Fibroblast of lung (primary cell): ENCODE measurements at regions not wholly inside any gene's neighbourhood (a gene's known extent, or its start where the extent isn't known, plus 50 kb on each side); places are given as distances from the start of the nearest gene placed in this dataset.

Source experiments
- DNase-seq, 2 donors: peaks; one replicate each; pipeline versions ENCODE4 v3.0.0 to v3.0.0-alpha.2; 2010; ENCODE audit warnings: low read depth in 2 of 2
- H2AFZ ChIP-seq: 2 replicates; pipeline ENCODE4 v1.5.1; 2012; ENCODE audit warnings: low read length, control low read depth, inconsistent platforms
- H3K27ac ChIP-seq: 2 replicates; pipeline ENCODE4 v1.5.1; 2011; ENCODE audit warnings: low read length, control low read depth; ENCODE audit not compliant: insufficient read depth
- H3K27me3 ChIP-seq: 2 replicates; pipeline ENCODE4 v1.5.1; 2011; ENCODE audit warnings: mild to moderate bottlenecking, low read length; ENCODE audit not compliant: control insufficient read depth, insufficient read depth
- H3K36me3 ChIP-seq: 2 replicates; pipeline ENCODE4 v1.5.1; 2011; ENCODE audit warnings: low read length; ENCODE audit not compliant: control insufficient read depth, insufficient read depth
- H3K4me1 ChIP-seq: 2 replicates; pipeline ENCODE4 v1.5.1; 2011; ENCODE audit warnings: low read length; ENCODE audit not compliant: control insufficient read depth, insufficient read depth; ENCODE audit errors: extremely low read depth
- H3K4me2 ChIP-seq: 2 replicates; pipeline ENCODE4 v1.5.1; 2011; ENCODE audit warnings: low read length, control low read depth; ENCODE audit not compliant: insufficient read depth; ENCODE audit errors: extremely low read depth
- H3K4me3 ChIP-seq, 4 experiments: fragments of 200-600 bp in 1 of 4; sonication (generic) in 1 of 4; replicated peaks in 1 of 4; 2 replicates each; pipeline ENCODE4 v1.5.1; 2011 to 2016; ENCODE audit warnings: low read length in 4 of 4, low read depth in 3 of 4, mild to moderate bottlenecking in 3 of 4, control low read depth in 2 of 4, inconsistent platforms in 1 of 4, mixed read lengths in 1 of 4; ENCODE audit not compliant: insufficient read depth in 1 of 4; ENCODE audit errors: control extremely low read depth in 1 of 4
- H3K79me2 ChIP-seq: 2 replicates; pipeline ENCODE4 v1.5.1; 2012; ENCODE audit warnings: mild to moderate bottlenecking, low read length, inconsistent platforms; ENCODE audit not compliant: control insufficient read depth, insufficient read depth
- H3K9ac ChIP-seq: 2 replicates; pipeline ENCODE4 v1.5.1; 2011; ENCODE audit warnings: mild to moderate bottlenecking, low read length, control low read depth; ENCODE audit not compliant: insufficient read depth
- H3K9me3 ChIP-seq: 2 replicates; pipeline ENCODE4 v1.5.1; 2012; ENCODE audit warnings: low read depth, low read length; ENCODE audit not compliant: control insufficient read depth, insufficient read depth
- H4K20me1 ChIP-seq: 2 replicates; pipeline ENCODE4 v1.5.1; 2011; ENCODE audit warnings: low read length; ENCODE audit not compliant: control insufficient read depth, insufficient read depth; ENCODE audit errors: extremely low read depth
- EZH2 ChIP-seq: IDR thresholded peaks from 2 replicates; pipeline ENCODE4 v1.5.1; 2012; ENCODE audit warnings: low read length, control low read depth, mild to moderate bottlenecking; ENCODE audit errors: missing control alignments
- TF ChIP-seq, protein P1 (sequence below), 2 donors: IDR thresholded peaks in 1 of 2; conservative IDR thresholded peaks in 1 of 2; 1 replicate in 1 of 2; 2 replicates in 1 of 2; pipeline ENCODE4 v1.5.1; 2011 to 2012; ENCODE audit warnings: low read length in 2 of 2, control low read depth in 1 of 2, inconsistent platforms in 1 of 2, low read depth in 1 of 2, mild to moderate bottlenecking in 1 of 2

DNA sequence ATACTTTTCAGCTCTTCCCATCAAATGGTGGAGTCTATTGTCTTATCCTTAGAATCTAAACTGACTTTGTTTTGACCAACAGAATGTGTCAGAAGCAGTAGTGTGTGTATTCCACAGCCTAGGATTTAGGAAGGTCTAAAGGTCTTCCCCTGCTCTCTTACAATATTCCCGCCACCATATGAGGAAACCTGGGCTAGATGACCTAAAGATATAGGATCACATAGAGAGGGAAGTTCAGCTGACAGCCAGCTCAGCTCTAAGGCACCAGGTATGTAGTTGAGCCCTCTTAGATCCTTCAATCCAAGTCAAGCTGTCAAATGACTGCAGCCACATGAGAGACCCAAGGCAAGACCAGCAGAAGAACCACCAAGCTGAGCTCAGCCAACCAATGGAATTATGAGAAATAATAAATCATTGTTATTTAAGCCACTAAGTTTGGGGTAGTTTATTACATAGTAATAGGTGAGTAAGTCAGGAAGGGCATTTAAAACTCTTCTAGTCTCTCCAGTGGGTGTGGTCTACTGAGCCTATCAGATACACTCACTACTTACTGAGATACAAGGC lies 227.7 kb upstream of the HES1 start:
- Histone ChIP-seq H3K4me2 (no peak overlapping the region), H3K27ac (no peak overlapping the region), H3K9ac (no peak overlapping the region), H3K36me3 (no peaks in the 10 kb centered on the region), H4K20me1 (no peaks in the 10 kb centered on the region), H3K27me3 (peaks cover 2% of the 10 kb centered on the region), H3K9me3 (no peaks in the 10 kb centered on the region), H3K4me3 (no peak overlapping the region), H3K79me2 (no peaks in the 10 kb centered on the region), H2AFZ (no peak overlapping the region), H3K4me1 (no peaks in the 10 kb centered on the region)
- no peak for DNase-seq
- TF ChIP-seq EZH2, result no peak
- TF ChIP-seq, protein P1, sequence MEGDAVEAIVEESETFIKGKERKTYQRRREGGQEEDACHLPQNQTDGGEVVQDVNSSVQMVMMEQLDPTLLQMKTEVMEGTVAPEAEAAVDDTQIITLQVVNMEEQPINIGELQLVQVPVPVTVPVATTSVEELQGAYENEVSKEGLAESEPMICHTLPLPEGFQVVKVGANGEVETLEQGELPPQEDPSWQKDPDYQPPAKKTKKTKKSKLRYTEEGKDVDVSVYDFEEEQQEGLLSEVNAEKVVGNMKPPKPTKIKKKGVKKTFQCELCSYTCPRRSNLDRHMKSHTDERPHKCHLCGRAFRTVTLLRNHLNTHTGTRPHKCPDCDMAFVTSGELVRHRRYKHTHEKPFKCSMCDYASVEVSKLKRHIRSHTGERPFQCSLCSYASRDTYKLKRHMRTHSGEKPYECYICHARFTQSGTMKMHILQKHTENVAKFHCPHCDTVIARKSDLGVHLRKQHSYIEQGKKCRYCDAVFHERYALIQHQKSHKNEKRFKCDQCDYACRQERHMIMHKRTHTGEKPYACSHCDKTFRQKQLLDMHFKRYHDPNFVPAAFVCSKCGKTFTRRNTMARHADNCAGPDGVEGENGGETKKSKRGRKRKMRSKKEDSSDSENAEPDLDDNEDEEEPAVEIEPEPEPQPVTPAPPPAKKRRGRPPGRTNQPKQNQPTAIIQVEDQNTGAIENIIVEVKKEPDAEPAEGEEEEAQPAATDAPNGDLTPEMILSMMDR (conservative IDR thresholded peaks at IDR 0.05 in 1 of 2, IDR thresholded peaks at IDR 0.05 in 1 of 2; ENCODE audit: low read depth in 1 of 2, low read length in 2 of 2), result no peak

DNA sequence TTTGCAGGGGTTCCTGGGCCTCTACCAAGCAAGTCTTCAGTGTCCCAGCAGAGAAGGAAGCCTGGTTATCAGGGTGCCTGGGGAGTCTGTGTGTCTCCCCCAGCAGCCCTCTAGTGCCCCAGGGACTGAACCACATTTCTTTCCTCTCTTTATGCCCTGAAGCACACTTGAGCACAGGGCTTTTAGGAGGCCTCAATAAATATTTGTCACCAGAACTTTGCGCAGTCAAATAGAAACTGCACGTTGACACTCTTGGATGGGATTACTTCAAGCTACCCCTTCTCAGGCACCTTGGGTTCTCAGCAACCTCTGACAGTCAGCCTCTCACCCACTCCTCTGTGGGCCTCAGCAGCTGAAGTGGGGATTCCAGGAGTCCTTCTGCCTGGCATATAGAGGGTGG lies 226.6 kb upstream of the HES1 start:
- Histone ChIP-seq H3K9me3 (no peaks in the 10 kb centered on the region), H3K27ac (no peak overlapping the region), H3K9ac (no peak overlapping the region), H3K4me3 (no peak overlapping the region), H4K20me1 (no peaks in the 10 kb centered on the region), H3K36me3 (no peaks in the 10 kb centered on the region), H2AFZ (no peak overlapping the region), H3K79me2 (no peaks in the 10 kb centered on the region), H3K4me1 (no peaks in the 10 kb centered on the region), H3K4me2 (no peak overlapping the region), H3K27me3 (peaks cover 2% of the 10 kb centered on the region)
- TF ChIP-seq, protein P1 (conservative IDR thresholded peaks at IDR 0.05 in 1 of 2, IDR thresholded peaks at IDR 0.05 in 1 of 2; ENCODE audit: low read depth in 1 of 2, low read length in 2 of 2), result no peak
- TF ChIP-seq EZH2, result no peak
- DNase-seq, result no peak

DNA sequence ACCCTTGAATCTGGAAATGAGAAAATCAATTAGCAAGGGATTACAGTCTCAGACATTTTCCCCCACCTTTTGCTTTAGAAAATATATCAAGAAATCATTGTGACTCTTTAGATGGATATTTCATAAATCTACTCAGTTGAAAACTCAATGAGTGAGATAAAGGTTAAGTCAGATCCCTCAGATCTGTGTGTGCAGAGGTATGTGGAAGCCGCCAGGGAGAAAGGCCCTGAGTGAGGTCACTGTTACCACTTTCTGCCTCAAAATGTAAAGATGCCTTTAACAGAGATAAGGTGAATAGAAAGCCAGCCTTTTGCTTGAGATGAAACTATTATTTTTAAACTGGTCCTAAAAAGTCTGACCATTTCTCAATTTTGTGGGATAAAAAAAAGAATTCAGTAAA lies 225.6 kb upstream of the HES1 start:
- Histone ChIP-seq H3K79me2 (no peaks in the 10 kb centered on the region), H4K20me1 (no peaks in the 10 kb centered on the region), H3K4me2 (no peak overlapping the region), H3K36me3 (no peaks in the 10 kb centered on the region), H3K4me1 (no peaks in the 10 kb centered on the region), H3K27ac (no peak overlapping the region), H3K9me3 (no peaks in the 10 kb centered on the region), H3K9ac (no peak overlapping the region), H3K27me3 (peaks cover 2% of the 10 kb centered on the region), H3K4me3 (no peak overlapping the region), H2AFZ (no peak overlapping the region)
- no peak for DNase-seq
- TF ChIP-seq, protein P1 (conservative IDR thresholded peaks at IDR 0.05 in 1 of 2, IDR thresholded peaks at IDR 0.05 in 1 of 2; ENCODE audit: low read depth in 1 of 2, low read length in 2 of 2), result no peak
